ENCODE measurements at regions not wholly inside any gene's neighbourhood (a gene's known extent, or its start where the extent isn't known, plus 50 kb on each side); places are given as distances from the start of the nearest gene placed in this dataset.
"Not testable (repeated sequence)": the region's sequence is repeated elsewhere in the genome, so short reads cannot be mapped to it uniquely, and the experiment has no call there.

- DNase-seq (ENCODE audit: low read depth in 2 of 2), result no peak
Observed at GRCh38 chr3:106819440-106819839, 557.8 kb upstream of the CCDC54 start.

- DNase-seq (ENCODE audit: low read depth in 2 of 2), result no peak
Observed at GRCh38 chr3:106820726-106821362, 556.4 kb upstream of the CCDC54 start.

DNA sequence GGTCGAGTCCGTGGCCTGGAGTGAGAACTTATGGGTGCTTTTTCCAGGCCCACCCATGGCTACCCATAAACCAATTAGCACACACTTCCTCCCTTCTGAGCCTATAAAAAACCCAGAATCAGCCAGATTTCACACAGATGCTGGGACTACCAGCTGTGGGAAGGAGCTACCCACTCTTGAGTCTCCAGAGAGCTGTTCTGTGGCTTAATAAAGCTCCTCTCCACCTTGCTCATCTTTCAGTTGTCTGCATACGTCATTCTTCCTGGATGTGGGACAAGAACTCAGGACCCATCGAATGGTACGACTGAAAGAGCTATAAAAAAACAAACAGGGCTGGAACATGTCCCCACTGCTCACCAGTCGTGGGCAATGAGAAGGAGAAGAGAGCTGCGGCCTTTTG lies 555.4 kb upstream of the CCDC54 start:
- no peak for DNase-seq (ENCODE audit: low read depth in 2 of 2)

DNA sequence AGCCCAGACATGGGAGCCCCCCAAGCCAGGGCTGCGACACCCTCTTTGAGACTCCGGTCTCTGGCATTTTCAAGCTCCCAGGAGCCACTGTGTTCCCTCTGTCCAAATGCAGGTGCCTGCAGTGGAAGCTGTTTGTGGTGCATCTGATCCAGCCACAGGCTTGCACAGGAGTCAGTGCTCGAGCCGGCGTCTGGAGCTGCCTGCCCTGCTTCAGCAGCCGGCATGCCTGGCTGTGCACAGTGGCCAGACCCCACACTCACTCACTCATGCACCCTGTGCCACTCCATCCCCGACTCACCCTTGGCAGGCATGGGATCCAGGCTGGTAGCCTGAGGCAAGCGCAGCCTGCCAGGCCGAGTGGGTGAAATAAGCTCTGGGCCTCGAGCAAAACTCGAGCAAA lies 555.0 kb upstream of the CCDC54 start:
- no peak for DNase-seq (ENCODE audit: low read depth in 2 of 2)

- no peak for DNase-seq (ENCODE audit: low read depth in 2 of 2)
Observed at GRCh38 chr3:106823701-106824100, 553.5 kb upstream of the CCDC54 start.

DNA sequence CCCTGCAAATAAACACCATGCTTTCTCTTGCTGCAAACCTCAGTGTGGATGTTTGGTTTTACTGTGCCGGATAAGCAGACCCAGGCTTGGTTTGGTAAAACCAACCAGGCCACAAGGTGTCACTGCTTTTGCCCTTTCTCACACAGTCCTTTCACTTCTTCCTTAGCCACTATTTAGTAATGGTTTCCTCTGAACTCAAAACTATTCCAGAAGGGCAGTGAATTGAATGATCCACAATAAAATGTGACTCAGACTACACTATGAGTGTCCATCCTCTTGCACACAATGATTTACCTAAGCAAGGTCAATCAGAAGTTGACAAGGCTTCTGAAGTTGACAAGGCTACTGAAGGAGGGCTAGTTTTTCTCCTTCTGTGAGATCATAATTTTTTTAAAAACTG lies 552.4 kb upstream of the CCDC54 start:
- no peak for DNase-seq (ENCODE audit: low read depth in 2 of 2)

- DNase-seq (ENCODE audit: low read depth in 2 of 2), result no peak
Observed at GRCh38 chr3:106825962-106826605, 551.2 kb upstream of the CCDC54 start.

- DNase-seq (ENCODE audit: low read depth in 2 of 2), result no peak
Observed at GRCh38 chr3:106826791-106827311, 550.4 kb upstream of the CCDC54 start.

DNA sequence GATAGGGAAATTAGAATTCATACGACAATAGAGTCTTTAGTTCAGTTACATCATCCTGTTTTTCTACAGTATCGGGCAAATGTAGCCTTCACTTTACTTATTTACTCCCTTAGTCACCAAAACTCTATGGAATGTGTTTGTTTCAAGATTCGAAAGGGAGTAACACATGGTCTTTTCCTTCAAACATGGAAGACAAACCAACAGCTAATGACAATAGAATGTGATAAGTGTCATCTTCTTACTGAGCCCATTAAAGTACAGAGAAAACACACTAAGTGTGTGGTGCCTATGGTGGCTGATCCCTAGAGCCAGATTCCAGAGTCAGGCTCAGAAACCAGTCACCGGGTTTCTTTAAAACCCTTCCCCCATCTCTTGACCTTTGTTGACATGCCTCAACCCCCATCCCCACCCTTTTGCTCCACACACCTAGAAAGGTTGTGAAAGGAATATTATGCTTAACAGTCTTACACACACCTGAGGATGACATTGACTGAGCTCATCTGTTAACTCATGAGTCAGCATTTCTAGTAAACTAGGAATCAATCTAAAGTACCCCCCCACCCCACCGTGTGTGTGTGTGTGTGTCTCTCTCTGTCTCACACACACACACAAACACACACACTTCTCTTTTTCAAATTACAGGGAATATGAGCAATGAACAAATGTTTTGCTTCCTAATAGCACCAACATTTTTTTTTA lies 549.6 kb upstream of the CCDC54 start:
- no peak for DNase-seq (ENCODE audit: low read depth in 2 of 2)

DNA sequence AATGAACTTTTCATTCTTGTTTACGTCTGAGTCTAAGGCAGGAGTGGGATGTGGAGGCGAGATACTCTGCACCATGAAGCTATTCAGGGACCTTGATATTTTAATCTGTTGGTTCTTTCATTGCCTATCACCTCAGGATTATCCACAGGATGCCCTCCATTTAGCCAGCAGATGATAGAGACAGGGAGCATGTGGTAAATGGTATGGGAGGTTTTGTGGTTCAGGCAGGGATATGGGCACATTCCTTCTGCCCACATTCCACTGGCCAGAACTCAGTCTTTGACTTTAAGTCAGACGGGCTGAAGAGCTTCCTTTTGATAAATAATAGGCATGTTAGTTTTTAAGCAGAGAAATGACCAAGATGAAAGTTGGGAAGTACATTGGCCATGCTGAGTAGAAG lies 548.0 kb upstream of the CCDC54 start:
- DNase-seq (ENCODE audit: low read depth in 2 of 2), result no peak

- no peak for DNase-seq (ENCODE audit: low read depth in 2 of 2)
Observed at GRCh38 chr3:106830334-106830733, 546.9 kb upstream of the CCDC54 start.

DNA sequence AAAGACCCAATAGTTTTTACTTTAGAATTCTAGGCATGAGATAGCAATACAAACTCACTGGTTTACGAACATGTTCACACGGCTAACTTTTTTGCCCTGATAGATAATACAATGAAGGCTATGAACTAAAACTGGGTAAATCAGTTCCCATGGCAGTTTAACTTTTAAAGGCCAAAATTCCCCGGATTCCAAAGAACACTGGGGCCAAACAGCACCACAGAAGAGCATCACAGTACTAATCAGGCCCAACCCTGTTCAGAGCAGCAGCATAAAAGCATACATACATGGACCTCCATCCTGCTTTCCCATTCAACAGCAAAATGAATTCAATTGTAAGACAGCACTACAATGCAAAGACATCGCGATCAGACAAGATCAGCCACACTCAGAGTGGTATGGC lies 540.3 kb upstream of the CCDC54 start:
- no peak for DNase-seq (ENCODE audit: low read depth in 2 of 2)

- no peak for DNase-seq (ENCODE audit: low read depth in 2 of 2)
Observed at GRCh38 chr3:106837616-106838015, 539.6 kb upstream of the CCDC54 start.

DNA sequence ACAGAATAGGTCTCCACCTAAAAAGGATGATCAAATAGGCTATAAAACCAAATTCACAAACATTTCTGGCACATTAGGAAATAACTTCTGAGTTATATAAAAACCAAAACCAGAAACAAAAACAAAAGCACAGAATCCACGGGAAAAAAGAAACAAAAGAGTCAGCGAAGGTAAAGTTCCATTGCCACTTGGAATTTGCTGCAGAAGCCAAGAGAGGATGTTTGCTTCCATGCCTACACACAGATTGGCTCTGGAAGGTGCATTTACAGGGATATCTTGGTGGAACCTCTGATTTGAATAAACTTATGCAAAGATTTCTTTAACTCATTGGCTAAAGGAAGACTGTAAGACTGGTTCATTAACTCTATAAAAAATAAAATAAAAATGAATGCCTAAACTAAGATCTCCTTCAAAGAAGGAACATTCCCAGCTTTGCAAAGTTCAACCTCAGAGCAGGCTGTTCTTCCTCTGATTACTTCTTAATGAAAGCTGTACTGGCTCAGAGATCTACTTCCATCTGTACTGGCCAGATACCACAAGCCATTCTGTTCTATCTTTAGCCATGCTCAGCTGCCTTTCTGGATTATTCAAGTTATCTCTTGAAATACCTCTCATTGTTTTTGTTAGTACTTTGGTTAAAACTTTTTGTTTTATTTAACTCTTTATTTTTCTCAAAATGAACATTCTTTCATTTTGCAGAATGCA lies 537.5 kb upstream of the CCDC54 start:
- DNase-seq (ENCODE audit: low read depth in 2 of 2), result no peak

DNA sequence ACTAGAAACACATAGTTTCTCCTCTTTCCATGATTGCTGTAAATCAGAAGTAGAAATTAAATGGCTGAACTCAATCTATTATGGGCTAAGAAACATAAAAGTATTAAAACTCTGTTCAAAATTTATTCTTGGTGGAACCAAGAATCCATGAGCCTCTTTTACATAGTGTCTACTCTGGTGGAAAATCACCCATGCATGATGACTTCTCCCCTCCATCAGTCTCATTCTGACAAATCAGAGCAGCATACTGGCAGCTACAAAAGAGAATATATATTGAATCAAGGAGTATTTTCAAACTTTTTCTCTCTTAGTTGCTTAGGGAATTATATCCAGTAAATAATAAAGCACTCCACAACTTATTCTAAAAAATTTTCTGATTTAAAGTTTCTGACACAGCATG lies 536.9 kb upstream of the CCDC54 start:
- no peak for DNase-seq (ENCODE audit: low read depth in 2 of 2)

GRCh38 chr3:106842151-106842550 lies 535.1 kb upstream of the CCDC54 start:
- no peak for DNase-seq (ENCODE audit: low read depth in 2 of 2)

- no peak for DNase-seq (ENCODE audit: low read depth in 2 of 2)
Observed at GRCh38 chr3:106844638-106845037, 532.6 kb upstream of the CCDC54 start.

DNA sequence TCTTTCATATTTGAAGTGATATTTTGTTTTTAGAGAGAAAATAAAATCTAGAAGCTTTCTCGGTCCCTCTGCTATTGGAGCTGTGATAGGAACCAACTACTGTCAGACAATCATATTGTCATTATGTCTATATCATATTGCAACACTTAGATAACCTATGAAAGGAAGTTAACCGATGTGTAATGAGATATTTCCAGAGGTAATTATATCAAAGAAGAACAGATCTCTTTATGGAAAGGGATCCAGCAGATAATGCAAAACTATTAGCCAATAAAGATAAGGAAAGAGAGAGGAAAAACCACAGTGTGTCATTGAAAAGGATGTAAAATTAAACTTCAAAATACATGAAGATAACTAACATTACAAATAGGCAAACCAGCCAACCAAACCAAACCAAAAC lies 529.1 kb upstream of the CCDC54 start:
- no peak for DNase-seq (ENCODE audit: low read depth in 2 of 2)

DNA sequence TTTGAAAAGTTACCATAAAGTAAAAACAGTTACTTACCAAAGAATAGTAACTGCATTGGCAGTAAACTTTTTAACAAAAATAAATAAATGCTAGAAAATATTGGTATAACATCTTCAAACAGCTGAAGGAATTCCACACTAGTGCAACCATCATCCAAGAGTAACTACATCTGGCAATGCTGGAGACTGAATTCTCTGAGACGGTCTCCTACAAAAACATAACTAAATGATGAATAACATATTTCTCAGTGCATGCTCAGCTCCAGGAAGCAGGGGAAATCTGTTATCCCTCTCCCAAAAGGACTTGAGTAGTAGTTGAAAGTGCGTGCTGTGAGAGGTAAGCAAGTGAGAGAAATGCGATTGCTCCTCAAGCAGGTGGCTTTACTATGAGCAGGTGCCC lies 526.8 kb upstream of the CCDC54 start:
- DNase-seq (ENCODE audit: low read depth in 2 of 2), result no peak

DNA sequence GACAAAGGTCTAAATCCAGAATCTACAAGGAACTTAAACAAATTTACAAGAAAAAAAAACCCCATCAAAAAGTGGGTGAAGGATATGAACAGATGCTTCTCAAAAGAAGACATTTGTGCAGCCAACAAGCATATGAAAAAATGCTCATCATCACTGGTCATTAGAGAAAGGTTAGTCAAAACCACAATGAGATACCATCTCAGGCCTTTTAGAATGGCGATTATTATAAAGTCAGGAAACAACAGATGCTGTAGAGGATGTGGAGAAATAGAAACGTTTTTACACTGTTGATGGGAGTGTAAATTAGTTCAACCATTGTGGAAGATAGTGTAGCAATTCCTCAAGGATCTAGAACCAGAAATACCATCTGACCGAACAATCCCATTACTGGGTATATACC lies 518.9 kb upstream of the CCDC54 start:
- not testable (repeated sequence) for DNase-seq (ENCODE audit: low read depth in 2 of 2)

DNA sequence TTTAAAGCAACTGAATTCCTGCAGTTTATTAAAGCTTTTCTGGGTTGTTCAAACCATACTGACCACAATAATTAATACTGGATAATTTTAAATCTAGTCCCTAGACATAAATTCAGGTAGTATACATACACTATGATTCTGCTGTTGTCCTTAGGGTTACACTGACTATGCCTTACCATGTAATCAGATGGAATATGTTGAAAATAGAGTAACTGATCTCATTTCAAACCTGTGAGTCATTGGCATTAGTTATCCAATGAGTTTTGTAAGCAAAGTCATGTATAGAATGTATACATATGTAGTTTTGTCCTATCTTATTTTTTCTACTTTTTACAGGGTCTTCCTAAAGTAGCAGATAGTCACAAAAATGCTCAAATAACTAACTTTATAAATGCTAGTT lies 517.1 kb upstream of the CCDC54 start:
- no peak for DNase-seq (ENCODE audit: low read depth in 2 of 2)

DNA sequence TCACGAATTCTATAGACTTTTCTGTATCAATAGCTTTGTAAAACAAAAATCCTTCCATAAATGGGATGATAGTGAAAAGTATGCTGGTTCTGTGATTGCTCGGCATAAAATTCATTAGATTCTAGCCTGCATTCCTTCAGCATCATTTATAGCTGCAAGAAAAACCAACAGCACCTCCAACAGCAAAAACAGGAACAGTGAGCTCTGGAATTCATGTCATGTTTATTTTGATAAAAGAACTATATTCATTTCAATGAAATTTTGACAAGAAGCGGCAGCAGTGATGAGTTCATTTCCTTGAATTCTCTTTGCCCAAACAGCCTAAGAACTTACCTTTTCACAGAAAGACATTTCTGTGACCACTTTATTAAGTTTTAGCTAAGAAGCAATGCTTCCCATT lies 515.2 kb upstream of the CCDC54 start:
- DNase-seq (ENCODE audit: low read depth in 2 of 2), result no peak
